MM.1S (cell line): ENCODE measurements at regions not wholly inside any gene's neighbourhood (a gene's known extent, or its start where the extent isn't known, plus 50 kb on each side); places are given as distances from the start of the nearest gene placed in this dataset.

ENCODE experiments used
- DNase-seq: peaks from one replicate; pipeline ENCODE4 v3.0.0-alpha.2; 2015
- H2AFZ ChIP-seq: fragments of 300-600 bp; sonication (generic); 2 replicates; pipeline ENCODE4 v1.6.0; 2016; ENCODE audit warnings: antibody characterized with exemption, low read length
- H3F3A ChIP-seq: fragments of 300-600 bp; sonication (generic); 2 replicates; pipeline ENCODE4 v1.6.1; 2016; ENCODE audit warnings: mild to moderate bottlenecking, antibody characterized with exemption, low read length, moderate library complexity, mixed read lengths; ENCODE audit not compliant: insufficient read depth
- H3K27ac ChIP-seq: fragments of 300-600 bp; sonication (generic); 2 replicates; pipeline ENCODE4 v1.5.1; 2016; ENCODE audit warnings: mild to moderate bottlenecking, low read length
- H3K27me3 ChIP-seq: fragments of 300-600 bp; sonication (generic); replicated peaks from 2 replicates; pipeline ENCODE4 v1.6.0; 2016; ENCODE audit warnings: low read length; ENCODE audit not compliant: insufficient read depth
- H3K36me3 ChIP-seq: fragments of 300-600 bp; sonication (generic); replicated peaks from 2 replicates; pipeline ENCODE4 v1.6.1; 2016; ENCODE audit warnings: mild to moderate bottlenecking, low read length, mixed read lengths; ENCODE audit not compliant: insufficient read depth
- H3K4me1 ChIP-seq: fragments of 300-600 bp; sonication (generic); 2 replicates; pipeline ENCODE4 v1.6.1; 2016; ENCODE audit warnings: low read length, mixed read lengths
- H3K4me2 ChIP-seq: fragments of 300-600 bp; sonication (generic); 2 replicates; pipeline ENCODE4 v1.6.0; 2016; ENCODE audit warnings: low read depth, low read length
- H3K4me3 ChIP-seq: fragments of 300-600 bp; sonication (generic); 2 replicates; pipeline ENCODE4 v1.5.1; 2016; ENCODE audit warnings: low read length, mixed read lengths
- H3K79me2 ChIP-seq: fragments of 300-600 bp; sonication (generic); 2 replicates; pipeline ENCODE4 v1.6.1; 2016; ENCODE audit warnings: mixed run types, low read length, mixed read lengths
- H3K9ac ChIP-seq: fragments of 300-600 bp; sonication (generic); 2 replicates; pipeline ENCODE4 v1.6.1; 2016; ENCODE audit warnings: low read length, mixed read lengths
- H3K9me2 ChIP-seq: fragments of 300-600 bp; sonication (generic); replicated peaks from 2 replicates; pipeline ENCODE4 v1.6.1; 2016; ENCODE audit warnings: mild to moderate bottlenecking, low read length, mixed read lengths; ENCODE audit not compliant: insufficient read depth
- H3K9me3 ChIP-seq: fragments of 300-600 bp; sonication (generic); replicated peaks from 2 replicates; pipeline ENCODE4 v1.6.1; 2016; ENCODE audit warnings: mild to moderate bottlenecking, low read length, mixed read lengths; ENCODE audit not compliant: insufficient read depth
- H4K20me1 ChIP-seq: fragments of 300-600 bp; sonication (generic); 2 replicates; pipeline ENCODE4 v1.6.1; 2016; ENCODE audit warnings: mild to moderate bottlenecking, low read length, moderate library complexity, mixed read lengths; ENCODE audit not compliant: insufficient read depth
- EZH2 ChIP-seq: fragments of 300-600 bp; sonication (generic); optimal IDR thresholded peaks from 2 replicates; pipeline ENCODE3; 2017; ENCODE audit warnings: low read depth, mild to moderate bottlenecking, antibody characterized with exemption, low read length, mixed read lengths
- EZH2phosphoT487 ChIP-seq: fragments of 300-600 bp; sonication (generic); IDR thresholded peaks from 2 replicates; pipeline ENCODE4 v1.6.1; 2018; ENCODE audit warnings: antibody characterized with exemption, low read length
- TF ChIP-seq, protein P1 (sequence below): fragments of 300-600 bp; sonication (generic); IDR thresholded peaks from 2 replicates; pipeline ENCODE4 v1.5.1; 2016; ENCODE audit warnings: antibody characterized with exemption, low read length, mixed read lengths

DNA sequence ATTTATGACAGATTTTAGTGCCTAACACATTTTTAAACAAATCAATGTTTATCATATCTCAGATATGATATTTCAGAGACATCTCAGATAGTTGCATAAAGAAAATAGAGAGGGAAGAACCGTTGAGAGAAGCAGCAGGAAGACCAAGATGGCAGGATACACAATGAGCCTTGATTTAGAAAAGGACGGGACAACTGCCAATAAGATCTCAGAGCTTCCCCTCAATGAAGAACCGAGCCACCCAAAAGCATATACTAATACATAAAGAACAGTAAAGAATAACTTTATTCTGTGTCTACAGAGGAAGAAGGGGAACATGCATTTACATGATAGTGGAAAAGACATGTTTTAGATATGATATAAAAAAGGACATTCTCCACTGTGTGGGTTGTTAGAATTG lies 375.9 kb upstream of the SOX5 start:
- TF ChIP-seq EZH2 = no peak
- TF ChIP-seq, protein P1, sequence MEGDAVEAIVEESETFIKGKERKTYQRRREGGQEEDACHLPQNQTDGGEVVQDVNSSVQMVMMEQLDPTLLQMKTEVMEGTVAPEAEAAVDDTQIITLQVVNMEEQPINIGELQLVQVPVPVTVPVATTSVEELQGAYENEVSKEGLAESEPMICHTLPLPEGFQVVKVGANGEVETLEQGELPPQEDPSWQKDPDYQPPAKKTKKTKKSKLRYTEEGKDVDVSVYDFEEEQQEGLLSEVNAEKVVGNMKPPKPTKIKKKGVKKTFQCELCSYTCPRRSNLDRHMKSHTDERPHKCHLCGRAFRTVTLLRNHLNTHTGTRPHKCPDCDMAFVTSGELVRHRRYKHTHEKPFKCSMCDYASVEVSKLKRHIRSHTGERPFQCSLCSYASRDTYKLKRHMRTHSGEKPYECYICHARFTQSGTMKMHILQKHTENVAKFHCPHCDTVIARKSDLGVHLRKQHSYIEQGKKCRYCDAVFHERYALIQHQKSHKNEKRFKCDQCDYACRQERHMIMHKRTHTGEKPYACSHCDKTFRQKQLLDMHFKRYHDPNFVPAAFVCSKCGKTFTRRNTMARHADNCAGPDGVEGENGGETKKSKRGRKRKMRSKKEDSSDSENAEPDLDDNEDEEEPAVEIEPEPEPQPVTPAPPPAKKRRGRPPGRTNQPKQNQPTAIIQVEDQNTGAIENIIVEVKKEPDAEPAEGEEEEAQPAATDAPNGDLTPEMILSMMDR = no peak
- TF ChIP-seq EZH2phosphoT487 = no peak
- H2AFZ ChIP-seq = no peak overlapping the region
- no peaks in the 10 kb centered on the region for H3K79me2 ChIP-seq
- no peak overlapping the region for H3K4me3 ChIP-seq
- no peaks in the 10 kb centered on the region for H3K9me2 ChIP-seq
- no peaks in the 10 kb centered on the region for H3K4me1 ChIP-seq
- no peaks in the 10 kb centered on the region for H3K36me3 ChIP-seq
- no peak overlapping the region for H3K4me2 ChIP-seq
- H3F3A ChIP-seq = no peaks in the 10 kb centered on the region
- no peaks in the 10 kb centered on the region for H3K9me3 ChIP-seq
- DNase-seq = no peak
- H3K9ac ChIP-seq = no peak overlapping the region
- no peak overlapping the region for H3K27ac ChIP-seq
- no peaks in the 10 kb centered on the region for H4K20me1 ChIP-seq
- H3K27me3 ChIP-seq = no peaks in the 10 kb centered on the region

DNA sequence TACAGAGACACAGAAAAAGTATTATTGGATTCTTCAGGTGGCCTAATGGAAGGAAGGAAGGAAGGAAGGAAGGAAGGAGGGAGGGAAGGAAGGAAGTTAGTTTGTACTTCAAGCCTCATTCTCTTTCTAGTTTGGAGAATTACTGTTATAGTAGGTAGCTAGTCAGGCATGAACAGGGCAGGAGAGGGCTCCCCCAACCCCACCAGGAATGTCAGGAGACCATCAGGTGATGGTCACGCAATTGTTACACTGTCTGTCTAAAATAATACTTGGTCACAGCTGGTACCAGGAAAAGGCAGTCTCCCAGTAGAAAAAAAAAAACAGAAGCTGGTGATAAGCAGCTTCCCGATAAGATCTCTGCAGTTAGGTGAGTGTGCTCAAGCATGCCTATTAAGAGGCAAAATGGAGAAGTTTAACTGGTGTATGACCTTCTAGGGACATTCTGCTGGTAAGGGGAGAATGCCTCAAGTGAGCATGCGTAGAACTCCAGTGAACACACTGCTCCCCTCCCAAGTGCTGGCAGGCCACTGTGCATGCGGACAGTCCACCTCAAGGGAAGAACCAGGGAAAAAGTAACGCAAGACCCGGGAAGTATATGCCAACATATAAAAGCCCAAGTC lies 358.4 kb upstream of the SOX5 start:
- TF ChIP-seq, protein P1 = no peak
- TF ChIP-seq EZH2 (no peak), EZH2phosphoT487 (no peak)
- no peaks in the 10 kb centered on the region for H3K36me3 ChIP-seq
- no peak for DNase-seq
- H3K4me1 ChIP-seq = no peaks in the 10 kb centered on the region
- H4K20me1 ChIP-seq = no peaks in the 10 kb centered on the region; the same call in 1 of the 2 replicates
- H3F3A ChIP-seq = no peaks in the 10 kb centered on the region
- H3K9me2 ChIP-seq = no peaks in the 10 kb centered on the region
- H3K79me2 ChIP-seq = no peaks in the 10 kb centered on the region
- H3K27ac ChIP-seq = no peak overlapping the region
- H3K4me3 ChIP-seq = no peak overlapping the region
- no peaks in the 10 kb centered on the region for H3K27me3 ChIP-seq
- H3K9me3 ChIP-seq = no peaks in the 10 kb centered on the region
- no peak overlapping the region for H2AFZ ChIP-seq
- H3K9ac ChIP-seq = no peak overlapping the region
- no peak overlapping the region for H3K4me2 ChIP-seq

DNA sequence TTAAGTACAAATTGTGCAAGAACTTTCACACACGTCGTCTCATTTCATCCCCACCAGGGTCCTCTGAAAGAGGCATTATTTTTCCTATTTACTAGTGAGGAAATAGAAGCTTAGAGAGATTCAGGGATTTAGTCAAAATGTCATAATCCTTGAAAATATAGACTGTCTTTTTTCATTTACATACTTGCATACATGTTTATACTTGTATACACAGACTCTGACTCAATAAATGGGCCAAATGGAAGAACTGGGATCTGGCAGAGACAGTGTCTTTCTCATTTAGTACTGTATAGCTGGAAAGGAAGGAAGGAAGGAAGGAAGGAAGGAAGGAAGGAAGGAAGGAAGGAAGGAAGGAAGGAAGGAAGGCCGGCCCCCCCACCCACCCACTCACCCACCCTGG lies 357.7 kb upstream of the SOX5 start:
- Histone ChIP-seq H3K4me3 (no peak overlapping the region), H3K79me2 (no peaks in the 10 kb centered on the region)
- TF ChIP-seq EZH2phosphoT487 = no peak
- TF ChIP-seq EZH2 = no peak
- TF ChIP-seq, protein P1 = no peak

More for the DNA sequence above, 357.7 kb upstream of the SOX5 start:
- Histone ChIP-seq H3F3A (no peaks in the 10 kb centered on the region), H4K20me1 (no peaks in the 10 kb centered on the region; the same call in 1 of the 2 replicates), H3K9ac (no peak overlapping the region), H3K9me2 (no peaks in the 10 kb centered on the region), H2AFZ (no peak overlapping the region), H3K36me3 (no peaks in the 10 kb centered on the region), H3K9me3 (no peaks in the 10 kb centered on the region), H3K4me2 (no peak overlapping the region), H3K27me3 (no peaks in the 10 kb centered on the region), H3K4me1 (no peaks in the 10 kb centered on the region), H3K27ac (no peak overlapping the region)
- DNase-seq = no peak
